Astrocyte of the spinal cord (primary cell): ENCODE measurements at regions not wholly inside any gene's neighbourhood (a gene's known extent, or its start where the extent isn't known, plus 50 kb on each side); places are given as distances from the start of the nearest gene placed in this dataset.

Experiments
- DNase-seq: peaks from one replicate; pipeline ENCODE4 v3.0.0; 2011; ENCODE audit warnings: low read depth, low spot score
- H3K4me3 ChIP-seq: 2 replicates; pipeline ENCODE4 v1.5.1; 2011; ENCODE audit warnings: low read depth, mild to moderate bottlenecking, low read length, moderate library complexity
- CTCF ChIP-seq: IDR thresholded peaks from 2 replicates; pipeline ENCODE4 v1.5.1; 2012; ENCODE audit warnings: low read depth, mild to moderate bottlenecking, low read length, inconsistent platforms
- in situ Hi-C: cut with HindIII; loops from 2 replicates; pipeline ENCODE4 v1.10.0; 2017; ENCODE audit warnings: low sequenced_read_pairs

DNA sequence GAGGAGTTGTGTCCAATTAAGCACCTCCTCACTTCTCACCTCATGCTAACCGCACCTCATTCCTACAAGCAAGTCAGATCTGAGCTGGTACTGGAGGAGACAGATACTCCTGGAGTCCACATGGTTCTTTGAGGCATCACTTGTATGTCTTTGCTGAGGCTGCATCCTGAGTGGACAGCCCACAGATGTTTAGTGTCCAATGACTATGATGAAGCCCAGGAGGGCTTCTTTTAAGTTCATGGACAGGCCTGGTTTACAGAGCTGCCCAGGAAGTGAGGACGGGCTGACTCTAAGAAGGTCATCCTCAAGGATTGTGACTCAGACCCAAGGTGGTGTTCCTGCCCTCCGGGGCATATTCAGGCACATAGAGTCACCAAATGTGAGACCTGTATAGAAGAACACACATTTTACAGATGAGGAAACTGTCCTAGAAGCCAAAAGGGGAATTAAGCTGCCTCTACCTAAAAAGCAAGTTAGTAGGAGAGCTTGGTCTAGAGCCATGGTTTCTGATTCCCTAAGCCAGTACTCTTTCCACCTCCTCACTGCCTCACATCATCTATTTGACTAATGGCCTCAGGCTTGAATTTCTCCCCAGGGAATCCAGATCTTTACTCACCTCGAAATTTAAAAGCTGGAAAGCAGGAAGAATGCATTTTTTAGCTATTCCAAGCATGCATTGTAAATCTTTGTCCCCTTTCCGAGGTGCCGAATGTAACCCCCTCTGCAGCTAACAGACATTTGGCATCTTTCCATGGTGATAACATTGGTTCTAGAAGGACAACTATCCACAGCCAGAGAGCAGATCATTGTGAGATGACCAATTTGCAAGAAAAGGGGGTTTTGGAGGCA is 228.1 kb downstream of the OMA1 start:
- H3K4me3 ChIP-seq = no peak overlapping the region
- TF ChIP-seq CTCF = no peak
- in situ Hi-C loops = no loop called here
- no peak for DNase-seq

GRCh38 chr1:58317694-58318093 is 228.8 kb downstream of the OMA1 start:
- TF ChIP-seq CTCF = no peak
- in situ Hi-C loops = no loop called here
- DNase-seq = no peak
- H3K4me3 ChIP-seq = no peak overlapping the region

- H3K4me3 ChIP-seq = no peak overlapping the region
- no peak for TF ChIP-seq CTCF
- in situ Hi-C loops = no loop called here
- no peak for DNase-seq
These were observed 229.4 kb downstream of the OMA1 start for GRCh38 chr1:58317086-58317485.

DNA sequence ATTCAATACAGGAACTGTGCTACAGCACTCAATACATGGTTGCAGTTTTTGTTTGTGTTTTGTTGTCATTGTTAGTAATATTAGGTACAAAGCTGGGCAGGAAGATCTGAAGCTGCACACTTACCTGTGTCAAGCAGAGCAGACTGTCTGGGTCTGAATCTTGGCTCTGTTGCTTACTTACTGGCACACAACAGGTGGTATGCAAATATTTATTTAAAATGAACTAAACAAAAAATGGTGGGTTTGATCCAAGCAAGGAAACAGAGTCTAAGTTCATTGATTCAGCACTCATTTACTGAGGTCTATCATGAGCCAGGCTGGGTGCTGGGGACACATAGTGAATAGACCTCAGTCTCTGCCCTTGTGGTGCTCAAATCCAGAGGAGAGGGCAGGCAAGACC is 230.4 kb downstream of the OMA1 start:
- no peak overlapping the region for H3K4me3 ChIP-seq
- TF ChIP-seq CTCF = no peak
- in situ Hi-C loops = no loop called here
- DNase-seq = no peak

- no peak for DNase-seq
- in situ Hi-C loops = no loop called here
- no peak overlapping the region for H3K4me3 ChIP-seq
- no peak for TF ChIP-seq CTCF
These were observed 233.5 kb downstream of the OMA1 start for GRCh38 chr1:58312971-58313563.

DNA sequence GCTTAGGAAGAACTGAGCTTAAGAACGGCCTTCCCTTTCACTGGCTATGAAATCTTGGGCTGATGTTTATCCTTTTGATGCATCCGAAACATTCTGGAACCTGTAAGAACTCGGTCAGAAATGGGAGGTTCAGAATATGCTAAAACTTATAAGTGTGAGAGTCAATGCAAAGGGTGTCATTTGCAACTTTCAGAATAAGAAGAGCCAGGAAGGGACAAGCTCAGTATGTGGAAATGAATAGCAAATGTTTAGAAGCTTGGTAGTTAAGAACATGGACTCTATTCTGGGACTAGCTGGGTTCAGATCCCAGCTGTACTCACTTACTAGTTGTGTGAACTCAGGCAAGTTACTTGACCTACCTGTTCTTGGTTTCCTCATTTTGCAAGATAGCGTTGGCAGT is 234.1 kb downstream of the OMA1 start:
- H3K4me3 ChIP-seq = no peak overlapping the region
- no peak for DNase-seq
- no peak for TF ChIP-seq CTCF
- in situ Hi-C loops = no loop called here
